ENCODE measurements at regions not wholly inside any gene's neighbourhood (a gene's known extent, or its start where the extent isn't known, plus 50 kb on each side); places are given as distances from the start of the nearest gene placed in this dataset.

DNA sequence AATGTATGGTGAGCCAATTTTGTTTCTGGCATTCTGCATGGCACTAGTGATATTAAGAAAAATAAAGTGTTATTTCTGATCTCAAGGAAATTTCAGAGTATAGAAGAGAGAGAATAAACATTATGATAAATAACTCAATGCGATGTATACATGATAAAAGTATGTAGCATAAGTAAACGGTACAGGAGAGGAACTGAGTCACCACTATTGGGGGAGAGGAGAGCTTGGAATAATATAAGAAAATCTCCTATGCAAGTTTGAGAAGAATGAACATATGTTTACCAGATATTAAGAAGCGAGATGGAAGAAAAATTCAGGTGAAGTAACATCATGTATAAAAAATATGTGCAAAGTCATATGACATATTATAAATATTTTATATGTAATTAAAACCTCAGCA is 1230.3 kb upstream of the CITED2 start:
- TF ChIP-seq, protein P1, sequence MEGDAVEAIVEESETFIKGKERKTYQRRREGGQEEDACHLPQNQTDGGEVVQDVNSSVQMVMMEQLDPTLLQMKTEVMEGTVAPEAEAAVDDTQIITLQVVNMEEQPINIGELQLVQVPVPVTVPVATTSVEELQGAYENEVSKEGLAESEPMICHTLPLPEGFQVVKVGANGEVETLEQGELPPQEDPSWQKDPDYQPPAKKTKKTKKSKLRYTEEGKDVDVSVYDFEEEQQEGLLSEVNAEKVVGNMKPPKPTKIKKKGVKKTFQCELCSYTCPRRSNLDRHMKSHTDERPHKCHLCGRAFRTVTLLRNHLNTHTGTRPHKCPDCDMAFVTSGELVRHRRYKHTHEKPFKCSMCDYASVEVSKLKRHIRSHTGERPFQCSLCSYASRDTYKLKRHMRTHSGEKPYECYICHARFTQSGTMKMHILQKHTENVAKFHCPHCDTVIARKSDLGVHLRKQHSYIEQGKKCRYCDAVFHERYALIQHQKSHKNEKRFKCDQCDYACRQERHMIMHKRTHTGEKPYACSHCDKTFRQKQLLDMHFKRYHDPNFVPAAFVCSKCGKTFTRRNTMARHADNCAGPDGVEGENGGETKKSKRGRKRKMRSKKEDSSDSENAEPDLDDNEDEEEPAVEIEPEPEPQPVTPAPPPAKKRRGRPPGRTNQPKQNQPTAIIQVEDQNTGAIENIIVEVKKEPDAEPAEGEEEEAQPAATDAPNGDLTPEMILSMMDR (IDR thresholded peaks at IDR 0.05; ENCODE audit: low read length), result no peak
- no peak for TF ChIP-seq EZH2 (IDR thresholded peaks at IDR 0.05; ENCODE audit: borderline replicate concordance, low read length)
